ENCODE measurements at regions not wholly inside any gene's neighbourhood (a gene's known extent, or its start where the extent isn't known, plus 50 kb on each side); places are given as distances from the start of the nearest gene placed in this dataset.

DNA sequence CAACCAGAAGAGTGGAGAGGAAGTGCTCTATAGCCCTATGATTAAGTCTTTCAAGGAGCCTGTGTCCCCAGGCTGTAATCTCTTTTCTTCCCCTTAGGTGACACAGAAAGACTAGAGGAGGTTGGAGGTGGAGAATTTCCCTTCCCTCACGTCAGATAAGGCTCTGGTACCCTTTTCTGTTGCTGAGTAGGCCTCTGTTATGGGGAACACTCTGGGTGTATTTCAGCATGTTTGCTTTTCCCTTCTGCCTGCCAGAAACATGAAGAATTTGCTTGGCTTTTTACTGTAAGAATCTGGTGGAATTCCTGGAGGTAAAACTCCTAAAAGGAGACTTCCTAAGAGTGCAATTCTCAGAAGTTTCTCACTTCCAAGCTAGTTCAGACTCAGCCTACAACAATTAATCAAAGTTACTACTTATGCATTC, 58.3 kb downstream of the SIX1 start:
- peak; percentile 85 for DNase-seq (ENCODE audit: low read depth)

More for the DNA sequence above, 58.3 kb downstream of the SIX1 start:
- no peak for TF ChIP-seq CTCF (conservative IDR thresholded peaks at IDR 0.05; ENCODE audit: low read length)
- no peak overlapping the region for H3K4me3 ChIP-seq (ENCODE audit: low read length)
